Hepatocyte (in vitro differentiated cells): ENCODE measurements at regions not wholly inside any gene's neighbourhood (a gene's known extent, or its start where the extent isn't known, plus 50 kb on each side); places are given as distances from the start of the nearest gene placed in this dataset.

Experiments
- CTCF ChIP-seq: fragments of 200-600 bp; sonication (generic); IDR thresholded peaks from 2 replicates; pipeline ENCODE4 v1.5.1; 2016; ENCODE audit warnings: antibody characterized with exemption, mild to moderate bottlenecking; ENCODE audit not compliant: poor library complexity
- EZH2 ChIP-seq: fragments of 200-600 bp; sonication (generic); IDR thresholded peaks from 2 replicates; pipeline ENCODE4 v1.6.1; 2016; ENCODE audit warnings: antibody characterized with exemption, mild to moderate bottlenecking, borderline replicate concordance

- TF ChIP-seq EZH2 (no peak), CTCF (no peak)
Measured at GRCh38 chr22:25472382-25472781, 92.1 kb upstream of the GRK3 start.
